Activated CD4-positive, alpha-beta T cell treated with anti-CD3 and anti-CD28 coated beads, Interleukin-2, amount 50 U/mL, for 24 hours (primary cell): ENCODE measurements at regions not wholly inside any gene's neighbourhood (a gene's known extent, or its start where the extent isn't known, plus 50 kb on each side); places are given as distances from the start of the nearest gene placed in this dataset.

Experiments used
- DNase-seq, 2 donors: peaks; one replicate each; pipeline ENCODE4 v3.0.0-alpha.2; 2020; ENCODE audit warnings: low read depth in 1 of 2, low spot score in 1 of 2

DNA sequence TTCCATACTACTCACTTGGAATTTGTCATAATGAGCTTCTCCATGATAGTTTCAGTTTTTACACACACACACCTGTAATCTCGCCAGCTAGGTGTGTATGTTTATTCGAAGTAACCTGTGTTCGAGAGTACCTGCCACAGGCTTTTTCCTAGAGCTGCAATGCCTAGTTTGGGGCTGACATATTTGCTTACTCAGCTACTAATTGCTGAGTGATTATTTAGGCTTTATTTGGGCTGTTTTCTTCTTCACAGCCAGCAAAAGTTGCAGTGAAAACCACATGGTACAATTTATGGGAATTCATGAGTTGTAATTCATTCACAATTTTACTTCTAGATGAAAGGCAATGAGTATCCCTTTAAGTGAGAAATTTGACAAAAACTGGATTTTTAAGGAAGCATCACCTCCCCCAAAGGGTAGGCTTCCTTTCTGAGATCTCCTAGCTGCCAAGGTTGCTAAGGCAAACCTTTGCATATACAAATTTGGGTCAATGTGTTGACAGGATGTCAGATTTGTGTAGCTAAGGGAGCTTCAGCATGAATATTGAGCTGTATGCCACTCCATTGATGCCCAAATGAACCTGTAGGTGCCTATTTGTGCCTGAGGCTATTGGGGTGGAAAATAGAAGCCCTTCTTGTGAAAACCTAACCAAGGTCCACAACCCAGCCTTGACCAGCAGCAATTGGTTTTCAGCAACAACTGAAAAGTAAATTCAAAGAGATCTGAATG lies 108.7 kb upstream of the OTX2 start:
- no peak for DNase-seq

DNA sequence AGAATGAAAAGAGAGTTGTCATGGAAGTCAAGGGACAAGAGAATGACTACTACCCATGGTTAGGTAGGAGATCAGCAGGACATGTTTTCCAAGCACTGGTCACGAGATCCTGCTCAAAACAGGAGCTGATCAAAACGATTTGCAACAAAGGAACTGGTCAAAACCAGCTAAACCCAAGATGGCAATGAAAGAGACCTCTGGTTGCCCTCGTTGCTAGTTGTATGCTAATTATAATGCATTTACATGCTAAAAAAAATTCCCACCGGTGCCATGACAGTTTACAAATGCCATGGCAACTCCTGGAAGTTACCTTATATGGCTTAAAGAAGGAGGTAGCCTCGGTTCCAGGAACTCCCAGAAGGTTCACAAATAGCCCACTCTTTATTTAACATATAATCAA lies 95.0 kb upstream of the OTX2 start:
- DNase-seq = no peak

DNA sequence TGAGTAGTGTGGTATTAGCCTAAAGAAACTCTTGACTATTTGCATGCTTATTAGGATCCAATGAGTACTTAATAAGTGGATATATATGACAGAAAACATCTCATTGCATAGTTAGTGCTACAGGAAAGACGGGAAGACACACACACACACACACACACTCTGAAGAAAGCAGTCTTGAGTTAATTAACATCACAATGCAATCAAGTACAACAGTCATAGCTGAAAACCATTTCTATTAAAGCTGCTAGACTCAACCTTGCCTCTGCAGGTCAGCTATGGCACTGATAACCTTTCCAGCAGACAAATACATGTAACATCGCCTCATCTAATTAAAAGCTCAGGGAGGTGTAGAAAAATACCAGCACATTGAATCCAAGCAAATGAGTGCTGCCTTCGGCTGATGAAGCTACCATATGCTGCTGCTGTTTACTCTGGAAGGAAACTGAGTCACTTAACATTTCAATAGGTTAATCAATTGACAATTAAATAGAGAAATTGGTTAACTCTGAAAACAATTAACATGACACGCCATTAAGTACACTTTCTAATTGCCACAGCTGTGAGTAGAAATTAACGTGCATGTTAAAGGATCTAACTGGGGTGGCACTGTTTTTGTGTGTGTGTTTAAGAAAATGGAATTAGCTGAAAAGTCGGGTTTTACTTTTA lies 93.2 kb upstream of the OTX2 start:
- DNase-seq = no peak

DNA sequence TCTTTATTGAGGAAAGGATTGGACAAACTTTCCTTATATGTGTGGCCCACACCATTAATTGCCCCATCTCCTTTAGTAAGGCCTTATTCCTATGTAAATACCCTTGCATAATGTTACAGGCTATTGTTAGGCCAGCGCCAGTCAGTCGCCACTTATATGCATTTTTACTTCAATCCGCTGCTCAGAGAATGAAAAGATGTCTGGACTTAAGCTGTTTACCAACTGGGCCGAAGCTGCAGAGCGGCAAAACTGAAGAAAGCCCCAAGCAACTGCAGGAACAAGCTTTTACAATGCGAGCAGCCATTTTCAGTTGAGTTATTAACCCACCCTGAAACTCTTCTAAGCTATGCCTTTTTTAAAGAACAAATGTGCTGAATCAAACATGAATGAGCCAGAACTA lies 92.1 kb upstream of the OTX2 start:
- DNase-seq = no peak

DNA sequence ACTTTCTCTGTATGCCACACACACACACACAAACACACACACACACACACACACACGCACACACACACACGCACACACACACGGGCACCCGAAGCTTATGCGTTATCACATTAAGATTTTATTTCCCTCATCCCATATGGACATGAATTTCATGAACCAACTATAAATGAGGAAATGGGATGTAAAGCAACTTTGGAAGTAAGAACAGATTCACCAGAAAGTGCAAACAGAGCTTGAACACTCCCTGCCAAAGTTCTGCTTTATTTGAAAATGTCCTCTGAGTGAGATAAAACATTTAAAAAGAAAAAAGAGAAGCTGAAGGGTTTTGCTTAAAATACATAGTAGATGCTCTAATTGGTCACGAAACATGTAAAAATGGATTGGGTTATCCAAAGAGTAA lies 90.4 kb upstream of the OTX2 start:
- DNase-seq = no peak

DNA sequence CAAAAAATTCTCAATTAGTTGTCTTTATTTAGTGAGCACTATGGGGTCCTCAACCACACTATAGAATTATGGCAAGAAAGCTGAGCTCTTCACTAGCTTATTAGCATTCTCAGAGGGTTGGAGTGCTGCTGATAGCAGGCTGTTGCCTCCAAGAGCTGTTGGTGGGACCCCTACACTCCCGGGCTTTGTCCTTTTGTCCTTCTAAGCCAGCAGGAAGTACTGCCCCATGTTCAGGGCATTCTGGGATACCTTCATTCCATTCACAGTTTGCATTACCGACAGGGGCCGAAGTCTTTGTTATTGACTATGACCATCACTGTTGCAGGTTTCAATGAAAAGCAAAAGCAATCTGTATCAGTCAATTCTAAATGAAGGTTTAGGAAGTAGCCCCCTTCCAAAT lies 89.5 kb upstream of the OTX2 start:
- DNase-seq = no peak

DNA sequence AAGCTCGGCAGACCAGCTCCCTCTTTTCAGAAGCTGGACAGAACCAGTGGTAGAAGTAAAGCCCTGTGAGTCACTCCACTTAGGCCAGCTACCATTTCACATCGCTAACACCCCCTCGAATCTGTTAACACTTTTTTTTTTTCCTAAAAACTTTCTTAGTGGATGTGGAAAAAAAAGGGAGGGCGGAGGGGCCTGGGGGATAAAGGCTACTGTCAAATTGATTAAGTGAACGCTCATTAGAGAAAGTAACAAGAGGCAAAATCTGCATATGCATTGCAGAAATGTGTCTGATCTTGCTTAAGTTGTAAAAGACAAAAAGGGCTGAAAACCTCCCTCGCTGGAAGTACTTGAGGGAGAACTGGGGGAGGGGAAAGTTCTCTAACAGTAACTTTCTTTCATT lies 86.6 kb upstream of the OTX2 start:
- DNase-seq = no peak

DNA sequence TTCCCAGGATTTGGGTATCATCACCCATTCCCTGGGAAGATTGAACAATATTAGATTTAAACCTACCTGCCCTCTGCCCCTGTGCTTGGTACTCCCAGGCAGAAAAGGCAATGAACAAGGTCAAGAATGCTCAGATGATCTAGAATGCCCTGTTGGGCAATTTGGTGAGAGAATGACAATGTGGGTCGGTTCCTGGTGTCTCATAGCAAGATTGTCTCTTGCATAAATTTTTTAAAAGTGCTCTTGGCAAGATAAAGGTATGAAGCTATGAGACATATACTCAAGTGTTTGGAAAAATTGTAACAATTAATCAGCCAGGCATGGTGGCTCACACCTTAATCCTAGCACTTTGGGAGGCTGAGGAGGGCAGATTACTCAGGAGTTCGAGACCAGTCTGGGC lies 86.0 kb upstream of the OTX2 start:
- no peak for DNase-seq

DNA sequence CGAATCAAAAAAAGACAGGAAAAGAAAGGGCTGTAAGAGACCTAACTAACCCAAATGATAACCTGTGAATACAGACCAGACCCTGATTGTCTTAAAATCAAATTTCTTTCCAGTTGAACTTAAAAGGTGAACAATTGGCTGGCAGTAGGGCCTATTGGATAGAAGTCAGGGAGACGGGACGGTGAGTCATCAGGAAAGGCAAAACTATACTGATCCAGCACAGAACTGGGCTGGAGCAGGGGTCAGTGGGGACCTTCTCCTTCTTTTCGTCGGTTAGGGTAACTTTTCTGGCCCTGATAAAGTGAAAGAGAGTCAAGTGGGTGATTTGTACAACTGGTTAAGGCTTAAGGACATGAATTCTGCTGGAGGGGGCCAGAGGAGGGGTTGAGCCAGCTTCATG lies 84.9 kb upstream of the OTX2 start:
- DNase-seq = no peak

DNA sequence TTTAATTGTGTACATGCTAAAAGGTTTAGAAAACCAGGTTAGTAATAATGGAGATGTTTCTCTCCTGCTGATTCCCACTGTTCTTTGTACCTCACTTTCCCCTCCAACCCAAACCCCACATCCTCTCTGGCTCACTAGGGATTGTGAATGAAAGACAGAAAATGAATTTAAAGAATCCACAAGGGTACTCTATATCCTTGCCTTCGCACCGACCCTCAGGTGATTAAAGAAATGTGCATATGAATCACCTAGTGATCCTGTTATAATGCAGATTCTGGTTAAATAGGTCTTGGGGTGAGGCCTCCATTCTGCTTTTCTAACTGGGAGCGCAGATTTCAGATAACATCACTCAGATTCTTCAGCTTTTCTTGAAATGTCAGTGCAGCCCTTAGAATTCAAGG lies 84.3 kb upstream of the OTX2 start:
- DNase-seq = no peak

DNA sequence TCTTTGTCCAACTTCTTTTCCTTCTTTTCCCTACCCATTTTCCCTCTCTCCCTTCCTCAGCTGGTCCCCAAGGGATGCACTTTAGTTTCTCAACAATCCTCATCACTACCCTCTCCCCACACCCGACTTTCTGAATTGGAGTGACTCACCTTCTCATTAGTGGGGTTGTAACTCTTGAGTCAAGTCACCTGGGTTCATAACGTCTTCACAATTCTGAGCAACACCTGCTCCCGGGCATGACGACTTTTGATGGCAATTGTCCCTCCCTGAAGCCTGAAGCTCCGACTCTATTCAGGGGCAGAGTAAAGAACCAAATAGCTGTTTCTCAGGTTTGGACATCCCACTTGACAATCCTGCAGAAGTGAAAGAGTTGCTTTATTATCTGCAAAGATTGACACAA lies 82.7 kb upstream of the OTX2 start:
- no peak for DNase-seq

DNA sequence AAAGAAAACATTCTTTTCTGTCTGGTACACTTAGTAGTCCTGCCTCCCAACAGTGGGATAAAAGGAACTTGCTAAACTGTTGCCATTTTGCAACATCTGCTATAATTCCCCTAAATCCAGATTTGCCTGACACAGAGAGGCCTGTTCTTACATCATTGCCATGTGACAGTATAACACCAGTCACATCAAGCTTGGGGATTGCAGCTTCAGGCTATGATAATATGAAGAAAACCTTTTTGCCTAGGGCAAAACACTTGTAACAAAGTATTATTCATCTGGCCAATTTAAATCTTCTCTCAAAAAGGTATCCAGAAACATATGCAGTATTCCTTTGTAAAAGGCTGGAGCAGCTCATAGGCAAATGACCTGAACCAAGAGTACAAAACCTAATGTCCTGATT lies 80.9 kb upstream of the OTX2 start:
- DNase-seq = no peak

DNA sequence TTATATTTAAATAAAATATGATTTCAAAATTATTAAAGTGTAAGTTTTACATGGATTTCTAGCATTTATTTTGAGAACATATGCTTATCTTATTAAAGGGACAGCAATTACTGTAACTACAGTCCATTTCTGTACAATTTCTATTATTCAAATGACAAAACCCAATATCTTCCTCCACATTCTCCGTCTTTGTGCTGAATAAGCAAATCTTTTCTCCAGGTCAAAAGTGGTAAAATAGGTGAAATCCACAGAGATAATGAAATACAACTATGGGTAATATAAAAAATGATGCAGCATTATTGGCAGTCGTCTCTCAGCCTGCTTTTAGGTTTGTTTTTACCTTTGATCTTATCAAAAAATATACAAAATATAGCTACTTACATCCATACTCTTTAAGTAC lies 79.4 kb upstream of the OTX2 start:
- no peak for DNase-seq

DNA sequence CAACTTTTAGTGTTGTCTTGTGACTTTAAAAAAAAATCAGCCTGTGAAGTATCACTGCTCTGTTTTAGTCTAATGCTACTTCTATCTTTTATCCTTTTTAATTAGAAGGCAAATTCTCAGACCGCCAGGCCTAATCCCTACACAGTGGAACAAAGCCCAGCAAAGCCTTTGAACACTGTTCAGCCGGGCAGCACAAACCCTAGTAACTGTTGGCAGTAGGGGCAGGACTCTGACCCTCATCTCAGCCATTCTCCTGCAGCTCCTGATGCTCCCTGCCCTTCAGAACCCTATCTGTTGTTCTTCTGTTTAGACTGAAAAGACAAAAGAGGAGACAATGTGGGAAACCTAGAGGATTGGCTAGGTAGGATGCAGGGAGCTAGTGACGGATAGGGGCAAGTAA lies 78.0 kb upstream of the OTX2 start:
- no peak for DNase-seq

DNA sequence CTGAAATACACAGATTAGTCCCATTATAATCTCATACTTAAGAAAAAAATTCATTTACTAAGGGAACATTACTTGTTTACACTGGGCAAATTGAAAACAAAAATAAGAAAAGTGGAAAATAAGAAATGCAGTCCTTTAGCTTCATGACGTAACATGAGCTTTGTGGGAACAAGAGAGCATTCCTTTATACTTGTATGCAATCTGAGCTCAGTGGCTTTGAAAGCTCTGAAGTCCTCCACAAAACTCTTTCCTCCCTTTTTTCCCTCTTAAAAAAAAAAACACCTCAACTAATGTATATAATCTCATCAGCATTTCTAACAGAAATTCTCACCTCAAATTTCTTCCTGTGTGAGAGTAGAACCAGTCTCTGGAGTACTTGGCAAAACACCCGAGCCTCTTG lies 76.9 kb upstream of the OTX2 start:
- DNase-seq = no peak

DNA sequence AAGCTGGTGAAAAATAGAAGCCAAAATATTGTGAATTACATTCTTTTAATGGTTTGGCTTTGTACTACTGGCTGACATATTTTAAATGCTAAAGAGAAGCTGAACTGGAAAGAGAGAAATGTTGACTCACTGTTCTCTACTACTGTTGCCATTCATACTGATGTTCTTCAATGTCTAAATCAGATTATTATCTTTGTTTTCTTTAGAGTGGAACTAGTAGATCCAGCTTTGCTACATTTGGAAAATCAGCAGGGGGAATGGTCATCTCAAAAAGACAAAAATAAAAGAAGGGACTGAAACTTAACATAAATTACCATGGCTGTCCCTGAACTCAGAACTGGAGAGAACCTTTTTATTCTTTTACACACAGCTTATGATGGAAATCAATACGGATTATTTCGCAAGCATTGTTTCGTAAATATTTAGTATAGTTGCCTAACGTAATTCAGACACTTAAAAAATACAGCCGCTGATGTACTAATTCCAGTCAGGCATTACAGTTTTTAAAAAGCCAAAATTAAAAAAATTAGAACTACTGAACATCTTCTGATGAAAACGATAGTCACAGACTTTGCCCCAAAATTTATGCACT lies 76.3 kb upstream of the OTX2 start:
- no peak for DNase-seq

DNA sequence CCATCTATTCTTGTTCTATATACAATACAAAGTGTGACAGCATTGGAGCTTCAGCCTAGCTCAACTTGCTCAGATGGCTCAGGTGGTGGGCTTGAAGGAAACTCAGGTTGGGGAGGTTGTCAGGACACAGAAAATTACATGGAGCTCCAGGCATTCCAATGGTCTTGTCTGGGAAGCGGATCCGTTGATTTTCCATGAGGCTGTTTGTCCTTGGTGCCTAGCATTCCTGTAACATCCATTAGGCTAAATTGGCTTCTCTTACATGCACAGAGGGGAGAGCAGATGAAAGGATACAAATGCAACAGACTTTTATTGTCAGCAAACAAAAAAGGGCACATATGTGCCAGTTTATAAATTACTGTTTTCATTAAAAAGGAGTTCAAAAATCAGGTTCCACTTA lies 75.5 kb upstream of the OTX2 start:
- no peak for DNase-seq

DNA sequence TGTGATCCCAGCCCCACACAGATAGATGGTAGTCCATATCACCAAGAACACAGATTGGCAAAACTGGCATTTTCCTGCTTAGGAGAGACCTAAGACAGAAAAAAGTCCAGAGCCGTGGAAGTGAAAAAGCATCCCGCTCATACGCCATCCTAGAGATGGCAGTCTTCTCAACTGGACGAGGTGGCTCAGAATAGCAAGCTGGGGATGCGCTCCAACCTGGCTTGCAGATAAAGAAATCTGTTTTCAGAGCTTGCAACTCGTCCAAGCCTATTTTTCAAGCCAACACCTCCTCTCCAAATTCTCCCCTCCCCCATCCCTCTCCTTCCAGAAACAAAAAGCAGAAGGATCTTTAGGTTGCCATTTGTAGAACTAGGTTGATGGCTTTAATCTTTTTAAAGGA lies 74.3 kb upstream of the OTX2 start:
- no peak for DNase-seq

DNA sequence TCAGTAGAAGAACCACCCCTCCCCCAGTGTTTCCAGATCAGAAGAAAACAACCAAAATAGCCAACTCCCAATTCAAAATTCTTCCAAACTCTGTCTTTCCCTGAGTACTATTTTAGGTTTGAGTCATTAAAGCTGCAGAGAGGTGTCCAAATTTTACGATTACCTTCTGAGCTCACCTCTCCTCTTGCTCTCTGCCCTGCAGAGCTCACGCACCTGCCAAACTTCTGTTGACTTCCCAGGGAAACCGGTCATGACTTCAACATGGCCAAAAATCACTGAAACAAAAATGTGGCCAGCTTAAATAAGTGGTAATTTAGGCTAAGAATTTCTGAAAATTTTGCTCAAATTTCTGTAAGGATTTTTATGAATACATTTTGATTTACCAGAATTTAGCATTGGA lies 70.9 kb upstream of the OTX2 start:
- no peak for DNase-seq

DNA sequence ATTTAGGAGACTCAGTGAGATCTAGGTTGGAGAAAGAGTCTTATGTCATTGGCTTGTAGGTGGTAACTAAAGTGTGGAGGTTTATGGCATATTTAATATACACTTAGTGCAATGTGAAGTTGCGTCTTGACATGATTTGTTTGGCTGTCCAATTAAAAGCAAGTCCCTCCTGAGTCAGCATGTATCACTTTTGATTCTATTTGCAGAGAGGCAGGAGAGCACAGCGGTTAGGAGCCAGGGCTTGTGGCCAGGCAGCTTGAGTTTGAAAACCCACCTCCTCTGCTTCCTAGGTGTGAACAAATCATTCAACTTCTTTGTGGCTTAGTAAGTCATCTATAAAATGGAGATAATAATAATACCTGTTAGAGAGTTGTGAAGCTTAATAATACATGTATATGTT lies 68.5 kb upstream of the OTX2 start:
- no peak for DNase-seq

DNA sequence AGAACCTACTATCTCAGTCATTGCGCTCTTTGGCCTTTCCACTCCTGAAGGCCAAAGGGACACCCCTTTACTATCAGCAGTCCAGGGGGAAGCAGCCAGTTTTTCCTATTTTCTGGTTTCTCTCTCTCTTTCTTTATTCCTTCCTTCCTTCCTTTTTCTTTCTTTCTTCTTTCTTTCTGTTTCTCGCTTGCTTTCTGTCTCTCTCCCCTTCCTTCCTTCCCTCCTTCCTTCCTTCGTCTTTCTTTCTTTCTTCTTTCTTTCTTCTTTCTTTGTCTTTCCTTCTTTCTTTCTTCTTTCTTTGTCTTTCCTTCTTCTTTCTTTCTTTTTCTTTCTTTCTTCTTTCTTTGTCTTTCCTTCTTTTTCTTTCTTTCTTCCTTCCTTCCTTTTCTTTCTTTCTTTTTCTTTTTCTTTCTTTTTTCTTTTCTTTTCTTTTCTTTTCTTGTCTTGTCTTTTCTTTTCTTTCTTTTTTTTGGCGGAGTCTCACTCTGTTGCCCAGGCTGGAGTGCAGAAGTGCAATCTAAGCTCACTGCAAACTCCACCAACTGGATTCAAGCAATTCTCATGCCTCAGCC lies 64.9 kb upstream of the OTX2 start:
- DNase-seq = no peak

DNA sequence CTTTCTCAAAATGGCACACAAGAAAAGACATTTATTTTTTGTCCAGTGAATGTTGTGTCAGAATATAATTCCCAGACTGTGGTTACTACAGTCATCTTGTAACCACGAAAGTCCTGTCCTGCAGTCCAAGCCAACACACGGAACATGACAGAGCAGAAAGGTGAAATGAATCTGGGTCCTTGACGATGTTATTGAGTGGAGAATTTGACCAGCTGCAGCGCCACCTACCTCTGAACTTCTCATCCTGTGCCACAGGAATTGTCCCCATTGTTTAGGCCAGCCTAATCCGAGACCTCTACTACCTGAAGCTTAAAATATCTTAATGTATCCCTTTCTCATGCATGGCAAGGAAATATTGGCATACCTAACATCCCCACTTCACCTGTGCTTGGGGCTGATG lies 64.1 kb upstream of the OTX2 start:
- DNase-seq = no peak

DNA sequence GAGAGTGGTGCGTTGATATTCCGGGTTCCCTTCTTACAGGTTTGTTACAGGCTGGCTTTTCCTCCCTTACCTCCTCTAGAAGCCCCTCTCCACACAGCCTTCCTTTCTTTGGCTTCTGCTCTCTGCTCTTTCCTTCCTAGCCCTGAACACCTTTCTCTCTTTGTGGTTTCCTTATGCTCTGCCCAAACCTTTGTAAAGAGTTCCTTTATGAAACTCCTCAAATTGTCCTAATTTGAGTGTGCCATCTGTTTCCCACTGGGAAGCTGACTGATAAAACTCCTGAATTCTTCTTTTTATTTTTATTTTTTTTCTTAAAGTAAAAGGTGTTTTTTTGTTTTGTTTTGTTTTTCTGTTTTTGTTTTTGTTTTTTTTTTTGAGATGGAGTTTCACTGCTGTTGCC lies 60.1 kb upstream of the OTX2 start:
- DNase-seq = no peak
